Transverse colon (tissue), 4 donors: ENCODE measurements at regions not wholly inside any gene's neighbourhood (a gene's known extent, or its start where the extent isn't known, plus 50 kb on each side); places are given as distances from the start of the nearest gene placed in this dataset.

Experiments
- EP300 ChIP-seq: sonication (generic); formaldehyde crosslinking; IDR thresholded peaks from one replicate; pipeline ENCODE4 v1.6.1; 2017; ENCODE audit warnings: antibody characterized with exemption, low read depth
- POLR2AphosphoS5 ChIP-seq, 3 donors: sonication (generic); formaldehyde crosslinking; IDR thresholded peaks; one replicate each; pipeline ENCODE4 v1.6.1; 2016; ENCODE audit warnings: antibody characterized with exemption in 3 of 3
- TF ChIP-seq, protein P1 (sequence below), 5 experiments: fragments of 200-600 bp in 3 of 5; fragments of 450-650 bp in 2 of 5; sonication (generic) in 3 of 5; IDR thresholded peaks; 1 replicate in 2 of 5; 2 replicates in 3 of 5; pipeline ENCODE4 v1.5.1; 2016 to 2017; ENCODE audit warnings: antibody characterized with exemption in 5 of 5, inconsistent platforms in 3 of 5, mild to moderate bottlenecking in 2 of 5, moderate library complexity in 1 of 5

- TF ChIP-seq, protein P1, sequence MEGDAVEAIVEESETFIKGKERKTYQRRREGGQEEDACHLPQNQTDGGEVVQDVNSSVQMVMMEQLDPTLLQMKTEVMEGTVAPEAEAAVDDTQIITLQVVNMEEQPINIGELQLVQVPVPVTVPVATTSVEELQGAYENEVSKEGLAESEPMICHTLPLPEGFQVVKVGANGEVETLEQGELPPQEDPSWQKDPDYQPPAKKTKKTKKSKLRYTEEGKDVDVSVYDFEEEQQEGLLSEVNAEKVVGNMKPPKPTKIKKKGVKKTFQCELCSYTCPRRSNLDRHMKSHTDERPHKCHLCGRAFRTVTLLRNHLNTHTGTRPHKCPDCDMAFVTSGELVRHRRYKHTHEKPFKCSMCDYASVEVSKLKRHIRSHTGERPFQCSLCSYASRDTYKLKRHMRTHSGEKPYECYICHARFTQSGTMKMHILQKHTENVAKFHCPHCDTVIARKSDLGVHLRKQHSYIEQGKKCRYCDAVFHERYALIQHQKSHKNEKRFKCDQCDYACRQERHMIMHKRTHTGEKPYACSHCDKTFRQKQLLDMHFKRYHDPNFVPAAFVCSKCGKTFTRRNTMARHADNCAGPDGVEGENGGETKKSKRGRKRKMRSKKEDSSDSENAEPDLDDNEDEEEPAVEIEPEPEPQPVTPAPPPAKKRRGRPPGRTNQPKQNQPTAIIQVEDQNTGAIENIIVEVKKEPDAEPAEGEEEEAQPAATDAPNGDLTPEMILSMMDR (IDR thresholded peaks at IDR 0.05): no peak
- TF ChIP-seq POLR2AphosphoS5 (IDR thresholded peaks at IDR 0.05) (no peak), EP300 (no peak)
These were observed 56.3 kb upstream of the FBXO28 start for GRCh38 chr1:224057461-224058199.
